Keratinocyte (primary cell): ENCODE measurements at regions not wholly inside any gene's neighbourhood (a gene's known extent, or its start where the extent isn't known, plus 50 kb on each side); places are given as distances from the start of the nearest gene placed in this dataset.
"Not testable (repeated sequence)": the region's sequence is repeated elsewhere in the genome, so short reads cannot be mapped to it uniquely, and the experiment has no call there.

Experiments used
- DNase-seq: peaks from one replicate; pipeline ENCODE4 v3.0.0-alpha.2; 2011; ENCODE audit warnings: low read depth, missing footprints, low spot score
- FAIRE-seq: peaks from 2 replicates; lab custom pipeline; 2011; peaks lifted over from hg19 to GRCh38; lab: Jason Lieb, UNC
- H2AFZ ChIP-seq: 2 replicates; pipeline ENCODE4 v1.6.0; 2012; ENCODE audit warnings: low read length, control low read depth, inconsistent platforms; ENCODE audit not compliant: control insufficient read depth
- H3K27ac ChIP-seq: 2 replicates; pipeline ENCODE4 v1.5.1; 2011; ENCODE audit warnings: low read length; ENCODE audit not compliant: control insufficient read depth, insufficient read depth
- H3K27me3 ChIP-seq: 3 replicates; pipeline ENCODE4 v1.6.0; 2011; ENCODE audit warnings: low read length; ENCODE audit not compliant: control insufficient read depth, insufficient read depth; ENCODE audit errors: extremely low read depth
- H3K36me3 ChIP-seq, 2 experiments: 2 replicates in 1 of 2; 3 replicates in 1 of 2; pipeline ENCODE4 v1.5.1; 2011; ENCODE audit warnings: low read length in 2 of 2, mild to moderate bottlenecking in 1 of 2; ENCODE audit not compliant: control insufficient read depth in 2 of 2, insufficient read depth in 2 of 2; ENCODE audit errors: extremely low read depth in 1 of 2
- H3K4me1 ChIP-seq: 3 replicates; pipeline ENCODE4 v1.5.1; 2011; ENCODE audit warnings: low read length; ENCODE audit not compliant: control insufficient read depth, insufficient read depth; ENCODE audit errors: extremely low read depth
- H3K4me2 ChIP-seq: 3 replicates; pipeline ENCODE4 v1.6.0; 2011; ENCODE audit warnings: low read depth, low read length; ENCODE audit not compliant: control insufficient read depth, insufficient read depth; ENCODE audit errors: extremely low read depth
- H3K4me3 ChIP-seq, 3 experiments: fragments of 200-600 bp in 1 of 3; sonication (generic) in 1 of 3; 2 replicates in 2 of 3; 3 replicates in 1 of 3; pipeline ENCODE4 v1.5.1; 2011 to 2016; ENCODE audit warnings: low read length in 3 of 3, mild to moderate bottlenecking in 3 of 3, control low read depth in 2 of 3, inconsistent platforms in 1 of 3, low read depth in 1 of 3, mixed read lengths in 1 of 3, mixed run types in 1 of 3, moderate library complexity in 1 of 3; ENCODE audit not compliant: control insufficient read depth in 2 of 3, insufficient read depth in 2 of 3; ENCODE audit errors: extremely low read depth in 1 of 3
- H3K79me2 ChIP-seq: 2 replicates; pipeline ENCODE4 v1.6.0; 2012; ENCODE audit warnings: low read length; ENCODE audit not compliant: control insufficient read depth, insufficient read depth
- H3K9ac ChIP-seq: 3 replicates; pipeline ENCODE4 v1.6.0; 2011; ENCODE audit warnings: low read length; ENCODE audit not compliant: control insufficient read depth, insufficient read depth; ENCODE audit errors: extremely low read depth
- H3K9me1 ChIP-seq: 3 replicates; pipeline ENCODE4 v1.6.0; 2011; ENCODE audit warnings: low read length; ENCODE audit not compliant: control insufficient read depth, insufficient read depth; ENCODE audit errors: extremely low read depth
- H3K9me3 ChIP-seq: 2 replicates; pipeline ENCODE4 v1.5.1; 2012; ENCODE audit warnings: low read depth, low read length; ENCODE audit not compliant: control insufficient read depth
- H4K20me1 ChIP-seq: 3 replicates; pipeline ENCODE4 v1.6.0; 2011; ENCODE audit warnings: low read length; ENCODE audit not compliant: control insufficient read depth, insufficient read depth; ENCODE audit errors: extremely low read depth
- EZH2 ChIP-seq: IDR thresholded peaks from one replicate; pipeline ENCODE4 v1.6.1; 2012; ENCODE audit warnings: inconsistent platforms, mild to moderate bottlenecking, low read length, moderate library complexity
- dilution Hi-C: fragments of 300-500 bp; cut with MboI; formaldehyde crosslinking; loops from one replicate; pipeline ENCODE4 v1.7.0; 2020; ENCODE audit warnings: low sequenced_read_pairs; ENCODE audit not compliant: extremely low pct_ligation_motif_present
- TF ChIP-seq, protein P1 (sequence below), 3 experiments: IDR thresholded peaks in 1 of 3; conservative IDR thresholded peaks in 1 of 3; optimal IDR thresholded peaks in 1 of 3; 2 replicates in 2 of 3; 3 replicates in 1 of 3; pipeline versions ENCODE3 to v1.5.1; 2011; ENCODE audit warnings: low read length in 3 of 3, mild to moderate bottlenecking in 3 of 3, moderate library complexity in 2 of 3, control low read depth in 1 of 3, inconsistent platforms in 1 of 3; ENCODE audit not compliant: insufficient read depth in 2 of 3; ENCODE audit errors: extremely low read depth in 1 of 3

DNA sequence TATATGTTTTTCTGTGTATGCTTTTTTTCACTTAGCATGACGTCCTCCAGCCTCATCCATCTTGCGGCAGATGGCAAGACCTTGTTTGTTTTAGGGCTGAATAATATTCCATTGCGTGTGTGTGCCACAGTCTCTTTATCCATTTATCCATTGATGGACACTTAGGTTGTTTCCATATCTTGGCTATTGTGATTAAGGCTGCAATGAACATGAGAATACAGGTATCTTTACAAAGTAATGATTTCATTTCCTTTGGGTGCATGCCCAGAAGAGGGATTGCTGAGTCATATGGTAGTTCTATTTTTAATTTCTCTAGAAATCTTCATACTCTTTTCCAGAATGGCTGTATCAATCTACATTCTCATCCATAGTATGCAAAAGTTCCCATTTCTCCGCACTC lies 85.3 kb upstream of the ADCY2 start:
- H3K27ac ChIP-seq, H3K4me1 ChIP-seq, H3K9ac ChIP-seq, H3K4me2 ChIP-seq, DNase-seq, H3K79me2 ChIP-seq, H3K9me3 ChIP-seq, H4K20me1 ChIP-seq, H2AFZ ChIP-seq, FAIRE-seq, dilution Hi-C loops, H3K27me3 ChIP-seq, H3K9me1 ChIP-seq, H3K4me3 ChIP-seq, H3K36me3 ChIP-seq: not testable (repeated sequence)

DNA sequence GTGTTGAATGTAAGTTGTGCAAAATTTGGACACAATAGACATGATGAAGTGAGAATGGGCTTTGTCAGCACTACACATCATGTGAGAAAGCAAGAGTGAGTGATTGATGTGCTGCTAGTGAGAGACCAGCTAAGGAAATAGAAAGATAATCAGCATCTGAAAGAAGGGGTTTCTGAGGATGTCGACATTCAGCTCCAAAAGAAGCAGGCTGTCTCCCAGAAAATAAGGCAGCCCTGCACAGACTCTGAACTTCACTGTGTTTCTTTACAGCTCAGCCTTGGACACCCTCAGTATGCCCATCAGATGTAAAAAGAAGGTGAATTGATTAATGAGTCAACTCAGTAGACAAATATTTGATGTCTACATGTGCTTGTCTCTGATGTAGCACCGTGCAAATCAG lies 80.8 kb upstream of the ADCY2 start:
- TF ChIP-seq, protein P1, sequence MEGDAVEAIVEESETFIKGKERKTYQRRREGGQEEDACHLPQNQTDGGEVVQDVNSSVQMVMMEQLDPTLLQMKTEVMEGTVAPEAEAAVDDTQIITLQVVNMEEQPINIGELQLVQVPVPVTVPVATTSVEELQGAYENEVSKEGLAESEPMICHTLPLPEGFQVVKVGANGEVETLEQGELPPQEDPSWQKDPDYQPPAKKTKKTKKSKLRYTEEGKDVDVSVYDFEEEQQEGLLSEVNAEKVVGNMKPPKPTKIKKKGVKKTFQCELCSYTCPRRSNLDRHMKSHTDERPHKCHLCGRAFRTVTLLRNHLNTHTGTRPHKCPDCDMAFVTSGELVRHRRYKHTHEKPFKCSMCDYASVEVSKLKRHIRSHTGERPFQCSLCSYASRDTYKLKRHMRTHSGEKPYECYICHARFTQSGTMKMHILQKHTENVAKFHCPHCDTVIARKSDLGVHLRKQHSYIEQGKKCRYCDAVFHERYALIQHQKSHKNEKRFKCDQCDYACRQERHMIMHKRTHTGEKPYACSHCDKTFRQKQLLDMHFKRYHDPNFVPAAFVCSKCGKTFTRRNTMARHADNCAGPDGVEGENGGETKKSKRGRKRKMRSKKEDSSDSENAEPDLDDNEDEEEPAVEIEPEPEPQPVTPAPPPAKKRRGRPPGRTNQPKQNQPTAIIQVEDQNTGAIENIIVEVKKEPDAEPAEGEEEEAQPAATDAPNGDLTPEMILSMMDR (optimal IDR thresholded peaks at IDR 0.05 in 1 of 3, IDR thresholded peaks at IDR 0.05 in 1 of 3, conservative IDR thresholded peaks at IDR 0.05 in 1 of 3; ENCODE audit: extremely low read depth in 1 of 3, insufficient read depth in 2 of 3, low read length in 3 of 3), result no peak
- no peak for TF ChIP-seq EZH2
- Histone ChIP-seq H3K27me3 (no peaks in the 10 kb centered on the region), H3K4me1 (no peaks in the 10 kb centered on the region), H4K20me1 (no peaks in the 10 kb centered on the region), H3K4me2 (no peak overlapping the region), H3K9me1 (no peaks in the 10 kb centered on the region), H3K9me3 (peaks cover 1% of the 10 kb centered on the region), H3K4me3 (no peak overlapping the region), H3K36me3 (no peaks in the 10 kb centered on the region), H2AFZ (no peak overlapping the region), H3K27ac (no peak overlapping the region), H3K79me2 (no peaks in the 10 kb centered on the region), H3K9ac (no peak overlapping the region)
- DNase-seq (no peak), FAIRE-seq (no peak)
- dilution Hi-C loops, result no loop called here

DNA sequence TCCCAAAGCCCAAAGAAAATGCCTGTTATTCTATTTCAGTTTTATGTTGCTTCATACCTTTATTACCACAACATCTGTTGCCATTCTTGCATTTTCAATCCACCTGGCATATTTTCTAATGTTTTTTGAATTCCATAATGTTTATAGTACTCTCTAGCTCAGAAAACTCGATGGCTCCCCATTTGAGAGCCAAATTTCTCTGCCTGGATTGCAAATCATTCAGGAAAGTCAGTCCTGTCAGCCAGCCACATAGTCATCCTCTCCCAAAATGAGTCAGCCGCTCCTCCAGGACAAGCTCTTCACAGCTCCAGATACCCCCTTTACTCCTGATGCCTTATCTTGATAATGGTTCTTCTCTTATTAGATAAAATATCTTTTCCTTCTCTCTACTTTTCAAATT lies 78.2 kb upstream of the ADCY2 start:
- dilution Hi-C loops, result no loop called here
- FAIRE-seq (no peak), DNase-seq (no peak)
- no peaks in the 10 kb centered on the region for H4K20me1 ChIP-seq
- no peaks in the 10 kb centered on the region for H3K79me2 ChIP-seq
- H3K9me1 ChIP-seq, result no peaks in the 10 kb centered on the region
- no peaks in the 10 kb centered on the region for H3K27me3 ChIP-seq
- TF ChIP-seq EZH2, result no peak
- TF ChIP-seq, protein P1 (optimal IDR thresholded peaks at IDR 0.05 in 1 of 3, IDR thresholded peaks at IDR 0.05 in 1 of 3, conservative IDR thresholded peaks at IDR 0.05 in 1 of 3; ENCODE audit: extremely low read depth in 1 of 3, insufficient read depth in 2 of 3, low read length in 3 of 3), result no peak
- H3K36me3 ChIP-seq, result no peaks in the 10 kb centered on the region
- no peak overlapping the region for H2AFZ ChIP-seq
- H3K4me3 ChIP-seq, result no peak overlapping the region
- H3K4me1 ChIP-seq, result no peaks in the 10 kb centered on the region
- no peak overlapping the region for H3K4me2 ChIP-seq
- no peaks in the 10 kb centered on the region for H3K9me3 ChIP-seq
- H3K27ac ChIP-seq, result no peak overlapping the region
- H3K9ac ChIP-seq, result no peak overlapping the region
